GM21423 (cell line): ENCODE measurements at regions not wholly inside any gene's neighbourhood (a gene's known extent, or its start where the extent isn't known, plus 50 kb on each side); places are given as distances from the start of the nearest gene placed in this dataset.
"Not testable (repeated sequence)": the region's sequence is repeated elsewhere in the genome, so short reads cannot be mapped to it uniquely, and the experiment has no call there.

Source experiments
- ATAC-seq: cut with Tn5 transposase; IDR thresholded peaks from one replicate; pipeline ENCODE4 v1.9.1; 2021; ENCODE audit warnings: mild to moderate bottlenecking, moderate library complexity; ENCODE audit not compliant: unreplicated experiment

GRCh38 chr12:17361224-17361623, 728.8 kb downstream of the RERGL start:
- no peak for ATAC-seq

- no peak for ATAC-seq
These were observed 731.2 kb downstream of the RERGL start for GRCh38 chr12:17358835-17359234.

GRCh38 chr12:17357396-17357795, 732.6 kb downstream of the RERGL start:
- no peak for ATAC-seq

- ATAC-seq: no peak
These were observed 737.8 kb downstream of the RERGL start for GRCh38 chr12:17352164-17352563.

GRCh38 chr12:17348311-17348710, 741.7 kb downstream of the RERGL start:
- no peak for ATAC-seq

GRCh38 chr12:17344649-17345048, 738.7 kb upstream of the LMO3 start:
- no peak for ATAC-seq

- ATAC-seq: no peak
These were observed 736.5 kb upstream of the LMO3 start for GRCh38 chr12:17342381-17342961.

GRCh38 chr12:17335487-17335886, 729.5 kb upstream of the LMO3 start:
- ATAC-seq: no peak

- ATAC-seq: no peak
These were observed 728.8 kb upstream of the LMO3 start for GRCh38 chr12:17334784-17335183.

- no peak for ATAC-seq
These were observed 727.3 kb upstream of the LMO3 start for GRCh38 chr12:17333287-17333686.

- no peak for ATAC-seq
These were observed 720.7 kb upstream of the LMO3 start for GRCh38 chr12:17326649-17327048.

- ATAC-seq: no peak
These were observed 716.1 kb upstream of the LMO3 start for GRCh38 chr12:17322090-17322489.

GRCh38 chr12:17304503-17305347, 698.8 kb upstream of the LMO3 start:
- ATAC-seq: no peak

GRCh38 chr12:17302001-17302400, 696.0 kb upstream of the LMO3 start:
- ATAC-seq: no peak

GRCh38 chr12:17301544-17301943, 695.6 kb upstream of the LMO3 start:
- no peak for ATAC-seq

- ATAC-seq: no peak
These were observed 690.9 kb upstream of the LMO3 start for GRCh38 chr12:17296882-17297281.

- no peak for ATAC-seq
These were observed 680.9 kb upstream of the LMO3 start for GRCh38 chr12:17286874-17287273.

GRCh38 chr12:17284873-17285272, 678.9 kb upstream of the LMO3 start:
- no peak for ATAC-seq

GRCh38 chr12:17283563-17283962, 677.6 kb upstream of the LMO3 start:
- ATAC-seq: no peak

- ATAC-seq: not testable (repeated sequence)
These were observed 676.2 kb upstream of the LMO3 start for GRCh38 chr12:17282169-17282568.

- ATAC-seq: no peak
These were observed 673.0 kb upstream of the LMO3 start for GRCh38 chr12:17278946-17279345.

GRCh38 chr12:17276196-17276595, 670.2 kb upstream of the LMO3 start:
- ATAC-seq: no peak

- ATAC-seq: no peak
These were observed 660.9 kb upstream of the LMO3 start for GRCh38 chr12:17266856-17267255.
